ENCODE measurements at regions not wholly inside any gene's neighbourhood (a gene's known extent, or its start where the extent isn't known, plus 50 kb on each side); places are given as distances from the start of the nearest gene placed in this dataset.
"Not testable (repeated sequence)": the region's sequence is repeated elsewhere in the genome, so short reads cannot be mapped to it uniquely, and the experiment has no call there.

DNA sequence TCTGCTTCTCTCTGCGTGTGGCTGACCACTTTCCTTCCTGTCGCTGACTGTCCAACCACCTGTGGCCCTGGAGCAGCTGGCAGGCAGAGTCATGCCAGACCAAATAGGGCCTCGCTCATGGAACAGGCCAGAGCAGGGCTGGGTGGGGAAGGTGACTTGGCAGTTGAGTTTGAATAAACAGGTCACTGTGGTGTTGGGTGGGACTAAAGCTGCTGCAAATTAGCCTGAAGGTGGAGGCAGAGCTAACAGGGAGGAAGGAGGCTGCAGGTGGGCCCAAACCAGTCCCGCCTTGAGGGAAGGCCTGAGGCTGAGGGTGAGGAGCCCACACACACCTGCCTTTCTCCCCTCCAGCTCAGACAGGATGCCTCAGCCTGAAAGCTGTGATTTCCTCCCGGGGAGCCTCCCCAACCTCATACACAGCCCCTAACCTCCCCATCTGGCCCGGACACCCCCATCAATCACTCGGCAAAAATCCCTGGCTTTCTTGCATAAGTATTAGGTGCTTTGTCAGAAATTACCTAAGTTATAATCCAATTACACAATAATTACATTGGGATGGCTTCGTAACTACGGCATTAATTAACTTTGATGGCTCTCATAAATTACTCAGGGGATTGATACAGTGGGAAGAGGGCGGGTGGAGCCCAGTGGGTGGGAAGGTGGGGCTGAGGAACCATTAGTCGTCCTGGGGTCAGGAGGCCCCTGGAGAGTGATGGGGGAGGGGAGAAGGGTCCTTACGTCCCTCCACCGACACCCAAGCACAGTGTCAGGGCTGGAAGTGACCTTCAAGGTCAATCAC is 97.7 kb upstream of the PCBD1 start:
- Histone ChIP-seq H3K4me1 (ENCODE audit: insufficient read depth, low read length, severe bottlenecking) (no peaks in the 10 kb centered on the region), H3K27ac (ENCODE audit: low read depth, low read length, poor library complexity, severe bottlenecking) (no peak overlapping the region), H3K27me3 (ENCODE audit: insufficient read depth, low read length) (no peaks in the 10 kb centered on the region), H3K9ac (ENCODE audit: low read length) (no peak overlapping the region), H4K20me1 (ENCODE audit: insufficient read depth, low read length) (no peaks in the 10 kb centered on the region), H3K4me2 (ENCODE audit: low read length) (no peak overlapping the region), H3K9me2 (ENCODE audit: low read depth, low read length) (no peaks in the 10 kb centered on the region), H3F3A (ENCODE audit: insufficient read depth, low read length) (no peaks in the 10 kb centered on the region), H3K9me3 (ENCODE audit: low read length) (no peaks in the 10 kb centered on the region), H3K36me3 (ENCODE audit: insufficient read depth, low read length) (no peaks in the 10 kb centered on the region), H3K79me2 (ENCODE audit: insufficient read depth, low read length) (no peaks in the 10 kb centered on the region), H2AFZ (ENCODE audit: low read length) (no peak overlapping the region), H3K4me3 (ENCODE audit: low read depth, low read length, poor library complexity, severe bottlenecking) (no peak overlapping the region)
- TF ChIP-seq EZH2 (IDR thresholded peaks at IDR 0.05; ENCODE audit: borderline replicate concordance, low read length) (no peak), CTCF (IDR thresholded peaks at IDR 0.05; ENCODE audit: low read length) (no peak)

DNA sequence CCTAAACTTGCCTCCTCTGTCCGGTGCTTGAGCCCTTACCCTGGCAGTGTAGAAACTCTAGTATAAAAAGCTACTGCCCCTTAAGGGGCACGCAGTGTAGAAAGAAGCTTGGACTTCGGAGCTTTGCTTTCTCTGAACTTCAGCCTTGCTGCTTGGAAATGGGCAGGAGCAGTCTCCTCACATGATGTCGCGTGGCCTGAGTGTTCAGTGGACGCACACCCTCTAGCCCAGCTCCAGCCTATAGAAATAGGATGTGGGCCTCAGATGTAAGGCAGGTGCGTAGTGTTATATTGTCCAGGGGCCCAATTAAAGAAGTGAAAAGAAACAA is 98.2 kb upstream of the PCBD1 start:
- no peaks in the 10 kb centered on the region for H3K27me3 ChIP-seq (ENCODE audit: insufficient read depth, low read length)
- TF ChIP-seq EZH2 (IDR thresholded peaks at IDR 0.05; ENCODE audit: borderline replicate concordance, low read length) (no peak), CTCF (IDR thresholded peaks at IDR 0.05; ENCODE audit: low read length) (no peak)
- H3K9me3 ChIP-seq (ENCODE audit: low read length) = no peaks in the 10 kb centered on the region
- H3K4me2 ChIP-seq (ENCODE audit: low read length) = no peak overlapping the region
- no peak overlapping the region for H3K4me3 ChIP-seq (ENCODE audit: low read depth, low read length, poor library complexity, severe bottlenecking)
- H3K9ac ChIP-seq (ENCODE audit: low read length) = no peak overlapping the region
- H3K9me2 ChIP-seq (ENCODE audit: low read depth, low read length) = no peaks in the 10 kb centered on the region
- H4K20me1 ChIP-seq (ENCODE audit: insufficient read depth, low read length) = no peaks in the 10 kb centered on the region
- H3K4me1 ChIP-seq (ENCODE audit: insufficient read depth, low read length, severe bottlenecking) = no peaks in the 10 kb centered on the region
- H3K27ac ChIP-seq (ENCODE audit: low read depth, low read length, poor library complexity, severe bottlenecking) = no peak overlapping the region
- H2AFZ ChIP-seq (ENCODE audit: low read length) = no peak overlapping the region
- H3K36me3 ChIP-seq (ENCODE audit: insufficient read depth, low read length) = no peaks in the 10 kb centered on the region
- H3F3A ChIP-seq (ENCODE audit: insufficient read depth, low read length) = no peaks in the 10 kb centered on the region
- H3K79me2 ChIP-seq (ENCODE audit: insufficient read depth, low read length) = no peaks in the 10 kb centered on the region

GRCh38 chr10:70987396-70988130 is 99.2 kb upstream of the PCBD1 start:
- no peaks in the 10 kb centered on the region for H3K9me2 ChIP-seq (ENCODE audit: low read depth, low read length)
- H2AFZ ChIP-seq (ENCODE audit: low read length) = no peak overlapping the region
- no peaks in the 10 kb centered on the region for H4K20me1 ChIP-seq (ENCODE audit: insufficient read depth, low read length)
- no peak overlapping the region for H3K9ac ChIP-seq (ENCODE audit: low read length)
- H3K9me3 ChIP-seq (ENCODE audit: low read length) = no peaks in the 10 kb centered on the region
- H3K27me3 ChIP-seq (ENCODE audit: insufficient read depth, low read length) = no peaks in the 10 kb centered on the region
- no peaks in the 10 kb centered on the region for H3K4me1 ChIP-seq (ENCODE audit: insufficient read depth, low read length, severe bottlenecking)
- H3K79me2 ChIP-seq (ENCODE audit: insufficient read depth, low read length) = no peaks in the 10 kb centered on the region
- no peaks in the 10 kb centered on the region for H3K36me3 ChIP-seq (ENCODE audit: insufficient read depth, low read length)
- TF ChIP-seq CTCF (IDR thresholded peaks at IDR 0.05; ENCODE audit: low read length) (no peak), EZH2 (IDR thresholded peaks at IDR 0.05; ENCODE audit: borderline replicate concordance, low read length) (no peak)
- no peak overlapping the region for H3K4me2 ChIP-seq (ENCODE audit: low read length)
- no peak overlapping the region for H3K27ac ChIP-seq (ENCODE audit: low read depth, low read length, poor library complexity, severe bottlenecking)
- H3K4me3 ChIP-seq (ENCODE audit: low read depth, low read length, poor library complexity, severe bottlenecking) = no peak overlapping the region
- H3F3A ChIP-seq (ENCODE audit: insufficient read depth, low read length) = no peaks in the 10 kb centered on the region

DNA sequence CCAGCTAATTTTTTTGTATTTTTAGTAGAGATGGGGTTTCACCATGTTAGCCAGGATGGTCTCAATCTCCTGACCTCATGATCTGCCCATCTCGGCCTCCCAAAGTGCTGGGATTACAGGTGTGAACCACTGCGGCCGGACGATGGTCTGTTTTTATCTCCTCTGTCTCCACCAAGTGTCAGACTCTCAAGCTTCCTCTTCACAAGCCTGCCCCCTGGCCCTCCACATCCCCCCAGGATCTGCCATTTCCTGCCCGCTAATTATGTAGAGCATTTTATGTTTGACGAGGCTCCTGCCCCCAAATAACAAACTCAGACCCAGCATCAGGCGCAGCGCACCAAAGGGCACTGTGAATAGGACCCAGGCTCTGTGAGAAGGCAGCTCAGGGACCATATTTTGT is 101.8 kb upstream of the PCBD1 start:
- not testable (repeated sequence) for H3K36me3 ChIP-seq (ENCODE audit: insufficient read depth, low read length); H4K20me1 ChIP-seq (ENCODE audit: insufficient read depth, low read length); H3K4me2 ChIP-seq (ENCODE audit: low read length); H3K4me3 ChIP-seq (ENCODE audit: low read depth, low read length, poor library complexity, severe bottlenecking); H3K9me2 ChIP-seq (ENCODE audit: low read depth, low read length); H3K4me1 ChIP-seq (ENCODE audit: insufficient read depth, low read length, severe bottlenecking); H3K9ac ChIP-seq (ENCODE audit: low read length); H3K27ac ChIP-seq (ENCODE audit: low read depth, low read length, poor library complexity, severe bottlenecking); H3K79me2 ChIP-seq (ENCODE audit: insufficient read depth, low read length); H3K9me3 ChIP-seq (ENCODE audit: low read length); H2AFZ ChIP-seq (ENCODE audit: low read length); H3F3A ChIP-seq (ENCODE audit: insufficient read depth, low read length); H3K27me3 ChIP-seq (ENCODE audit: insufficient read depth, low read length)
